ENCODE measurements at regions not wholly inside any gene's neighbourhood (a gene's known extent, or its start where the extent isn't known, plus 50 kb on each side); places are given as distances from the start of the nearest gene placed in this dataset.
A peak's percentile ranks its signal among the peaks of the same experiment; 100 is the strongest.

DNA sequence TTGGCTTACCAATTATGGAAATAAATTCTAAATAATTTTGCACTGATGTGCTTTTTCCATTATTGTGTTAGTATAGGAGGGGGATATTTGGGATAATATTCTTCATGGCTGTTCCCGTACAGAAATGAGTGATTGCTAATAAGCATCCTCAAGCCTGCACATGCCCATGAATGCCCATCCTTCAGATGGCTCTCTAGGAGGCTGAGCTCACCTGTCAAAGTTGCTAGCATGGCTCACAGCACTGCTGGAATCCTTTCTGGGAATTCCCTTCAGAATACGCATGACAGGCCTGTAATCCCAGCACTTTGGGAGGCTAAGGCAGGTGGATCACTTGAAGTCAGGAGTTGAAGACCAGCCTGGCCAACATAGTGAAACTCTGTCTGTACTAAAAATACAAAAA lies 124.1 kb downstream of the NXNL2 start:
- no peak for DNase-seq

DNA sequence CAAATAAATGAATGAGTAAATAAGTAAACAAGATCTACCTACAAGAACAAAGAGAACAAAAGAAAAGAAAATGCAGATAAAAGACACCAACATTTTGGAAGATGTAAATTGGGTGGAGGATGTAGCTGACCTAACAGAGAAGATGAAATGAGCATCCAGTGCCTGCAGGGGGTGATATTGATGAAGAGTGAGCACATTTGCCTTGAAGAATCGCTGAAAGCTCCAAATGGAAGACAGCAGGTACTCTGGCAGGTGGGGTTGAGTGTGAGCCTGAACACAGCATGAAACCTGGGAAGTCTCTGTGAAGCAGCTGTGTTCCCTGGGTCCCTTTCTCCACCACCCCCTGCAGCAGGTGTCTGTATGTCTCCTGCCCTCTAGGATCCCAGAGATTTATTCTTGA lies 125.6 kb downstream of the NXNL2 start:
- peak; percentile 13 for DNase-seq

DNA sequence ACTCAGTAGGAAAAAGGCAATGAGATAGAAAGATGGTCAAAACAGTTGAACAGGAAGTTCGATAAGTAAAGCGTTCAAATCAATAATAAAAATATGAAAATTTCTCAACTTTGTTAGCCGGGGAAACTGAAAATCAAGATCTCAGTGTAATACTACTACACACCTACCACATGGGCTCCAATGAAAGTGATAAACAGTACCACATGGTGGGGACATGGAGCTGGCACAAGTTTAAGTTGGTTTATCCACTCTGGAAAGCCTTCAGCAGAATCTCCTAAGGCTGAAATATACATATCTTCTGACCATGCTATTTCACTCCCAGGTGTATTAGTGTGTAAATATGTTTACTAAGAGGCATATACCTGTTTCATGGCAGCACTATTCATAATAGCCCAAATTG lies 126.8 kb downstream of the NXNL2 start:
- DNase-seq, result no peak

DNA sequence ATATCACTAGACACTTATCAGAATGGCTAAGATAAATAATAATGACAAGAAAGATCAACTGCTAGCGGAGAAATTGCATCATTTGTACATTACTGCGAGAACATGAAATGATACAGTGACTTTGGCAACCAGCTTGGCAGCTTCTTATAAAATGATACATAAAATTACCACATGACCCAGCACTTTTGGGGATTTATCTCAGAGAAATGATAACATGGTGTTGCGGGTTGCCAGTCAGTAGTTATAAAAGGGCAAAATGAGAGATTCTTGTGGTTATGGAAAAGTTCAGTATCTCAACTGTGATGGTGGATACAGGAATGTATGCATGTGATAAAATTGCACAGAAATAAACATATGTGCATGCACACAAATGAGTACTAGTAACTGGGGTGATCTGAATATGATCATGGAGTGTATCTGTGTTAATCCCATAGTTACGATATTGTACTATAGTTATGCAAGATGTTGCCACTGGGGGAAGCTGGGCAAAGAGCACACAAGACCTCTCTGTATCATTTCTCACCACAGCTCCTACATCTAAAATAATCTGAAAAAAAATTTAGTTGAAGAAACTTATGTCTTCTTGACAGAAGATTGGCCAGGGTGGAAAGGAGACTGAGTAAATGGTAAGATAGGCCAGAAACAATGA lies 128.9 kb downstream of the NXNL2 start:
- DNase-seq, result no peak

DNA sequence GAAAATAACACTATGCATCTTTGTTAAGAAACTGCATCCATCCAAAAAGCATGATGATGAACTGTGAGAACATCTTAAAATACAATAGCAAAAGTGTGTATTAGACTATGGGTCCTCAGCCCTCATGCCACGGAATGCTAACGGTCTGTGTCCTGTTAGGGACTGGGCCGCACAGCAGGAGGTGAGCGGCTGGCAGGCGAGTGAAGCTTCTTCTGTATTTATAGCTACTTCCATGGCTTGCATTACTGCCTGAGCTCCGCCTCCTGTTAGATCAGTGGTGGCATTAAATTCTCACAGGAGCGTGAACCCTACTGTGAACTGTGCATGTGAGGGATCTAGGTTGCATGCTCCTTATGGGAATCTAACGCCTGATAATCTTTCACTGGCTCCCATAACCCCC lies 129.8 kb downstream of the NXNL2 start:
- DNase-seq, result no peak

DNA sequence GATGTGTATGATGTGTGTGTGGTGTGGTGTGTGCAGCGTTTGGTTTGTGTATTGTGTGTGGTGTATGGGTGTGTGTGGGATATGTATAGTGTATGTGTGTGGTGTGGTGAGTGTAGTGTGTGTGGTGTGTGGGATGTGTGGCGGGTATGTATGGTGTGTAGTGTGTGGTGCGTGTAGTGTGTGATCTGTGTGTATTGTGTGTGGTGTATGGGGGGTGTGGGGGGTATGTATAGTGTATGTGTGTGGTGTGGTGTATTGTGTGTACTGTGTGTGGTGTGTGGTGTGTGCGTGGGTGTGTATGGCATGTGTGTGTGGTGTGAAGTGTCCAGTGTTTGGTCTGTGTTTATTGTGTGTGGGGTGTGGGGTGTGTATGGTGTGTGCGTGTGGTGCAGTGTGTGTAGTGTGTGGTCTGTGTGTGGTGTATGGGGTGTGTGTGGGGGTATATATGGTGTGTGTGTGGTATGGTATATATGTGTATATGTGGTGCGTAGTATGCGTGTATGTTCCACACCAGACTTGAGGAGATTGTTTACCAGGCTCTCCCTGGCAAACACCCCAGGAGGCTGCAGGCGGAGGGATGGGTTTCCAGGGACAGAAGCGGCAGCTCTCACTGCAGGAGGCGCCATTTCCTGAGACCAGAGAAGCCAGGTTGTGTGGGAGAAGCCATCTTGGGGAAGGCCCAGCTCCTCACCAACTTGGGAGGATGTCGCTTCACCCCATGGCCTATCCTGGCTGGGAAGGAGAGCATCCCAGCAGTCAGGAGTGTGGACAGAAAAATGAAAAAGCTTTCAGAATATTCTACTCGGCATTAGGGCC lies 138.1 kb downstream of the NXNL2 start:
- DNase-seq, result no peak

DNA sequence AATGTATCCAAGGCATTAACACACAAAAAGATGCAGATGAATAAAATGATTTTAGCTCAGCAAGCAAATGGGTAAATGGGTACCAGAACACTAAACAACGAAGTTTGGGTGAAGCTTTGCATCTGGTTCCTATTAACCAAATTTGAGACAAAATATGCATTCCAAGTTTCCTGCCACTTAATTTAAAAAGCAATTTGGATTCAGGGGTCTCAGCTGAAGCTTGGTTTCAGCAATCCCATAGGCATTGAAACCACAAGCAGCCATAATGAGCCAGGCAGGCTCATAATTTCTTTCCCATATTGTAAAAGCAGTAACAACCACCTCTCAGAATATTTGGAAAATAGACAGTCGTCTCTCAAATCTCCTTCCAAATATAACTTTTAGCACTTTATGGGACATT lies 138.9 kb downstream of the NXNL2 start:
- no peak for DNase-seq

DNA sequence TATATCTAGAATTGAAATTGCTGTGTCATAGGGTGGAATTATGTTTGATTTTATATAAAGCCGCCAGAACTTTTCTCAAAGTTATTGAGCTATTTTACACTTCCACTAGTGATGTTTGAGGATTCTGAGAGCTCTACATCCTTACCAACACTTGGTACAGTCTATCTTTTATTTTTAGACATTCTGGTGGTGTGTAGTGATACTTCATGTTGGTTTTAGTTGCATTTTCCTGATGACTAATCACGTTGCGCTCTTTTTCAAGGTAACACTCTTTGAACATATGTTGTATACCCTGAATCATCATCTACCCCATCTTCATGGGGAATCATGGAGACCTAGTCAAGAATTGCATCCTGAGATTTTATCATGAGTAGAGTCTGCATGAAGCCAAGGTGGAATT lies 141.7 kb downstream of the NXNL2 start:
- DNase-seq, result no peak

DNA sequence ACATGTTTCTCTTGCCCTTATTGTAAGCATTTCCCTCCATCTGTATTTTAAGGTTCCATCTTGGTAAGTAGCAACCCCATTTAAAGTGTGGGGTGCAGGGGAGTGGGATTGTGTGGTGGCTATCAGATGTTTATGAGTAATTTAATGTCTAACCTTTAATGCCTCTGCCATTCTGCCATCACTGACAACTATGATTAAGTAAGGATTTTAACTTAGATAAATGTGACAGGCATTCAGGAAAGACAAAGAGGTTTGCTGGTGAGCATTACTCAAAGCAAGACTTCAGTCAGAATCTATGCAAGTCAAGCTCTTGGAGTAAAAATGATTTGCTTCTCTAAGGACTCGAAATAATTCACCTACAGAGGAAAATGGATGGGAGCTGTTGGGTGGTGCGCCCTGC lies 143.0 kb downstream of the NXNL2 start:
- no peak for DNase-seq

DNA sequence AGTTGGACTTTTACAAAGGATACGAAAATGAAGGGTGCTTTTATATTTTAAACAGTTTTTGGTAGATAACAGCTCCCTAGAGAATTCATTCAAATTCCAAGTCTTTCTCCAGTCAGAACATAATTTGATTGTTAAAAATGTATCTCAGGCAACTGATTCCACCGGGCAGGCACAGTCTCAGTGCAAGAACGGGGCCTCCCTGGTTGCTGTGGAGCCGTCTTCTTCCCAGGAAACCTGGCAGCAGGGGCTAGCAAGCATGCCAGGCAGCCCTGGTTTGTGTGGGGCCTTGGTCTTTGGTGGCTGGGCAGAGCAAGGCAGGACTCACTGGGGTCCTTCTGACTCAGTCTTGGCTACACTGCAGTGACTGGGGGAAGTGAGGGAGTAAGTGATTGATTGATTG lies 143.5 kb downstream of the NXNL2 start:
- DNase-seq, result no peak

DNA sequence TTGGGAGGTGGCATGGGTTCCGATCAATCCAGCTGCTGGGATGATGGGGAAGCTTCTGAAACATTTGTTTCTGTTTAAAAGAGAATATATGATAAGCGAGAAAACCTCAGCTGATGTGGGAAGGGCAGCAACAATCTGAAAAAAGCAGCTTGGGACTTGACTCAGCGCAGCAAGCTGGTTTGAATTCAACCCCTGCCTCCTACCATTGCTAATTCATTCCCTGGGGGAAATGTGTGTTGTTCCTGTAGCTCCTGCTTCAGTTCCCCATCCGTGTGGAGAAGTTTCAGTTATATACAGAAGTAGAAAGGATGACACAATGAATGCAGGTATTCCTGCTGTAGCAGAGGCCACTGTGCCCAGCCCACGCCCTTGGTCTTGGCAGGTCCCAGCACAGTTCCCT lies 145.1 kb downstream of the NXNL2 start:
- no peak for DNase-seq

DNA sequence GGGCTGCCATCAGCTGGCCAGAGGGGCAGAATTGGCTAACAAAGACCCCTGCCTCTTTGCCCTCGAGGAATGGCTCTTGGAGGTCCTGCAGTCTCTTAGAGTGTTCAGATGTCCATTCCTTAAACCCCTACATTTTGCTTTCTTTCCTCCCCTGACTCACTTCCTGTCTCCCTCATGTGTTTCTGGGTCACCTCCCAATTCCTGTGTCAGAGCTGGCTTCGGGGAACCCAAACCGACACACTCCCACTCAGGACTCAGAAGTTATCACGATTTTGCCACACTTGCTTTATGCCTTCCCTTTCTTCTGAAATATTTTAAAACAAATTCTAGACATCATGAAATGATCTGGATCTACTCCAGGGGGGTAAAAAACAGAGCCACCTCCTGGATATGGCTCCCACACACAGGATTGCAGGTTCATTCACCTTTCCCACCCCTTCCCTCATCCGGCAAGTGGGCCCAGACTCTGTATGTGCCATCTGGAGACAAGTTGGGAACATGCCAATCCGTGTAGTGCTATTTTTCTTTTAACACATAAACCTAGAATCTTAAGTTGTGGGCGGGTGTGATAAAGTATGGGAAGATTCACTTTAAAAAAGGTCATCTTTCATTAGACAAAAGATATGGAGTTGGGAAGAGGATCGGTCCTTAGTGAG lies 145.7 kb downstream of the NXNL2 start:
- peak; percentile 6 for DNase-seq

DNA sequence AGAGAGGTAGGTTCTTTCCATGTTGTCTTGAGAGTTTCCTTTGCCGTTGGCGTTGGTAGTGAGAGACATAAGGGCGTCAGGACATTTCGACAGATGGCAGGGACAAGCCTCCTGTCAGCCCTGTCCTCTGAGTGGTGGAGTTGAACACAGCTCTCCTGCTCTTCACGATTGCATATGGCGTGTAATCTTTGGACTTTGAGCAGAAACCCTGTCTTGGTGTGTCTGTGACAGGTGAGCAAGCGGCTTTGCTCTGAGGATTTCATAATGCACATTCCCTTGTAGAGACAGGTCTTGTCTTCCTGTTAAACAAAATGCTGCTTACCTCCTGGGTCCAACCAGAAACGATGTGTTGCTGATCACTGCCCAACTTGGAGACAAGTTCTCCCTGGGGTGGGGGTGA lies 146.5 kb downstream of the NXNL2 start:
- no peak for DNase-seq

DNA sequence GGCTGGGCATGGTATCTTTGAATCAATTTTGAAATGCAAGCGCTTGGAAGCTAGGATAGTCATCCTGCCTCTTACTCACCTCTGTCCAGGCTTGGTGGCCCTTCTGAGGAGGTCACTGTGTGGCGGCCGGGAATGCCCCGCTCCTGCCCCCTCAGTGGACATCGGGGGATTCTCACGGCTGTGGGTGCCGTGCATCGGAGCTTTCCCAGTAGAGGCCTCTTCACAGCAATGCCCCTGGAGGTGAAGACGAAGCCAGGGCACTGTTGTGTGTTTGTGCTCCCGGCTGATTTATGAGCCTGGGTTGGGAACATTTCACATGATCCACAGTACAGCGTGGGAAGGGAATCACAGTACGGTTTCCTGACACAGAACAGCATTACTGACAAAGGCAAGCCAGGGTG lies 147.5 kb downstream of the NXNL2 start:
- no peak for DNase-seq

DNA sequence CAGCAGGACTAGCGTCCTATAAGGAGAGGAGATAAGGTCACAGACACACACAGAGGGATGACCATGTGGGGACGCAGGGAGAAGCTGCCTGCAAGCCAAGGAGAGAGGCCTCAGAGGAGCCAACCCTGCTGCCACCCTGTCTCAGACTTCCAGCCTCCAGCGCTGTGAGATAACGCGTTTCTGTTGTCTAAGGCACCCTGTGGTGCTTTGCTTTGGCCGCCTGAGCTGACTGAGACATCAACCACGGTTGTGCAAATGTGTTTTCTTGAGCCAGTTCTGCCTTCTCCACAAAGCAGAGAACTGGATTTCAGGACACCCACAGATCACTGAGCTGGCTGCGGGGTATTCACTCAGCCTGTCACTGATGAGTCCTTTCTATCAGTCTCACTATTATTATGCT lies 149.1 kb downstream of the NXNL2 start:
- no peak for DNase-seq

DNA sequence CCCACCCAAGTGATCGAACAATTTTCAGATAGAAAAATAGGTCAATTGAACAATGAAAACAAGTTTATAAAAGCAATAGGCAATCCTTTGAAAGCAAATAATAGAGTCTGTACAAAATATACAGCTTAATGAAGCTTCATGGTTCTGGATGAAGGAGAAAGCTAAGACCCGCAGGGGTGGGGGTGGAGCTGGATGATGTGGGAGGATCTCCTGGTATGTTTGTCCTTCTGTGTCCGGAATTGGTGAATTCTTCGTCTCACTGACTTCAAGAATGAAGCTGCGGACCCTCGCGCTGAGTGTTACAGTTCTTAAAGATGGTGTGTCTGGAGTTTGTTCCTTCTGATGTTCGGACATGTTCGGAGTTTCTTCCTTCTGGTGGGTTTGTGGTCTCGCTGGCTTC lies 149.9 kb downstream of the NXNL2 start:
- no peak for DNase-seq

DNA sequence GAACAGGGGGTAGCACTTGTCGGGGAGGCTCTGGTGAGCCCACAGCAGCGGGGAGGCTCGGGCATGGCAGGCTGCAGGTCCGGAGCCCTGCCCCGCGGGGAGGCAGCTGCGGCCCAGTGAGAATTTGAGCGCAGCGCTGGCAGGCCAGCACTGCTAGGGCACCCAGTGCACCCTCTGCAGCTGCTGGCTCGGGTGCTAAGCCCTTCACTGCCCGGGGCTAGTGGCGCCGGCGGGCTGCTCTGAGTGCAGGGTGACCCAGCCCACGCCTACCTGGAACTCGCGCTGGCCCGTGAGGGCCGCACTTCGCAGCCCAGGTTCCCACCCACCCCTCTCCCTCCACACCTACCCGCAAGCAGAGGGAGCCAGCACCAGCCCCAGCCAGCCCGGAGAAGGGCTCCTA lies 151.0 kb downstream of the NXNL2 start:
- DNase-seq, result no peak

DNA sequence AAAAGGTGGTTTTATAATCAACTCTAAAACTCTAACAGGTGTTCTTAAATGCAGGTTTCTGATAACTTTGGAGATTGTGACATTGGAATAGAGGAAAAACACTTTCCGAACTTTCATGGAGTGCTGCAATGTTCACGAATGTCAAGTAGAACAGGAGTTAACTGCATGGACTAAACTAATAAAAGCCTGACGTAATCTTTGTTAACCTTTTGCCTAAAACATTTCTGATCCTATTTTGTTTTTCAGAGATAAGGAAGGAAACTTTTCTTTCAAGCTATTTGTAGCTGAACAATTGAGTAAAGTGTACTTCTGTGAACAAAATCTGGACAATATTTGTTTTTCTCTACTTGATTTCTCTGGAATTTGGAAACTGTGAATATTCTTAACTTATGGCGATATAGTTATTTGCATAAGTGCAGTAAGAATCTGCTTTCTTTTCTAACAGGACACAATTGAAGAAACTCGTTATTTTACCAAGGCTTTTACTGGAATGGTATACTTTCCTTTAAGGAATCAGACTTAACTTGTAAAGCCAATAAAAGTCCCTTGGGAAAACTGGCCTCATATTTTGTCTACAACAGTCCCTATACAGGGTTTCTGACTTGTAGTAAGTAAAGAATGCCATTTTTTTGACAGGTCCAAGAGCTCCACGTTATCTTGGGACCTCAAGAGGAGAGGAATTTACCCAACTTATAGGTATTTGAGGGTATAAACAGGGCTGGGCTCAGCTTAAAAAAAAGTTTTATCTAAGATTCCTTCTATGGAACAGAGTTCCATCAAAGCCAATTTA lies 154.7 kb downstream of the NXNL2 start:
- DNase-seq, result no peak

DNA sequence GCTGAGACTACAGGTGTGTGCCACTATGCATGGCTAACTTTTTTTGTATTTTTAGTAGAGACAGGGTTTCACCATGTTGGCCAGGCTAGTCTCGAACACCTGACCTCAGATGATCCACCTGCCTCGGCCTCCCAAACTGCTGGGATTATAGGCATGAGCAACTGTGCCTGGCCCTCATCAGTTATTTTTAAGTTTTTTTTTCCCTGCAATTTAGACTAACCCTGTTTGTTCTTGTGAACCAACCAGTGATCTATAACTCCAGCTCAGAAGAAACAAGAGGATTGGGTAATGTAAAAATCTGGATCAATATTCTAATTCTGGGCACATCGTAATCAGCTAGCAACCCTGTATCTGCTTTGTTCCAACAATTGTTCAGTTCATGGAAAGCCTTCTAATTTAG lies 155.7 kb downstream of the NXNL2 start:
- no peak for DNase-seq

DNA sequence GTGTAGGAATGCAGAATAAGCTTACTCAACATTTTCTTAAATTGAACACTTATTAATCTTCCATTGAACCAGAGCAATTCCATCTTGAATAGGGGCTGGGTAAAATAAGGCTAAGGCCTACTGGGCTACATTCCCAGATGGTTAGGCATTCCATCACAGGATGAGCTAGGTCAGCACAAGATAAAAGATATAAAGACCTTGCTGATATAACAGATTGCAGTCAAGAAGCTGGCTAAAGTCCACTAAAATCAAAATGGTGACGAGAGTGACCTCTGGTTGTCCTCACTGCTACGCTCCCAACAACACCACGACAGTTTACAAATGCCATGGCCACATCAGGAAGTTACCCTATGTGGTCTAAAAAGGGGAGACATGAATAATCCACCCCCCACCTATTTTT lies 156.1 kb downstream of the NXNL2 start:
- DNase-seq, result no peak

DNA sequence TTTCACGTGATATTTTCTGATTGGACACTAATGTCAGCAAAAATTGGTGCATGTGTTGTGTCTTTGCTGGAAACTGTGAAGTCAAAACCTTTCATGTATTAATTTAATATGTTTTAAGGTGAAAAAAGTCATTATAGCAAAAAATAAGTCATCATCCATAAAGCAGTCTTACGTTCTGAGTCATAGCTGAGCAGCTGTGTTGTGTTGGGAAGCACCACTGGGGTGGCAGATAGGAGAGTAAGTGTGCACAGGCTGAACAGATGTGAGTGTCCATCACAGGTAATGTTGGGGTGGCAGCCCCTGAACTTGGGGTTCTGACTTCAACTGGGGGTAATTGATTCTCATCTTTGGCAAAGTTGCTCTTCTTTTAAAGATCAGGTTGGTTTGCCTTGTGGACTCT lies 156.8 kb downstream of the NXNL2 start:
- no peak for DNase-seq

DNA sequence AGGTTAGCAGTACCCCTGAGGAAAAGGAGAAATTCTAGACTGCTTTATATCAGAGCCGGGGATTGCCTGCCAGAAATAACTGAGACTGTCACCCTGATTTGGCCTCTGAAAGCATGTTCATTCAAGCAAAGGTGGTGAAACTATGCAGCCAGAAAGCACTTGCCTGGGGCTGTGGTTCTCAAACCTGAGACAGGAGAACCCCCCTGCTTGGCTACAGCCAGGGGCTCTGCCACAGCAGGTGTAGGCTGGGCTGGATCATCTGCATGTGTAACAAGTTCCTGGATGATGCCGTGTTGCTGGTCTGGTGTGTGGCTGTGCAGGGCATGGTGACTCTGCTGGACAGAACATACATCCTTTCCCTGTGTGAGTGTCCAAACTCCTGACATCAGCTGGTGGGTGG lies 157.8 kb downstream of the NXNL2 start:
- no peak for DNase-seq

DNA sequence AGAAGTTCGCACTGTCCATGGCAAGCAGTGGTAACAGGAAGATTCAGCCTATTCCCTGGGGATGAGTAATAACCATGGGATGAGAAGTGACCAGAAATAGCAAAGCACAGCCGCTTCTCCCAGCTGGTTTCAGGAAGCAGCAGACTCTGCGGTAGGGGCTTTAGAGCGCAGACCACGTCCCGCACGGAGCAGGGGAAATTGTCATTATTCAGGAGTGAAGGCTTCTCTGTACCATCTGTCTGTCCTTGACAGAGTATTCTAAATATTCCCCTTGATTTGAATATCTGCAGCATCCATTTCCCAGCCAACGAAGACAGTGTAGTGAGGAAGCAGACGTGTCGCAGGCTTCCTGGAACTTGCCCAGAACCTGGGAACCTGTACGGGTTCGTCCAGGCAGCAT lies 159.6 kb downstream of the NXNL2 start:
- DNase-seq, result peak; percentile 17

DNA sequence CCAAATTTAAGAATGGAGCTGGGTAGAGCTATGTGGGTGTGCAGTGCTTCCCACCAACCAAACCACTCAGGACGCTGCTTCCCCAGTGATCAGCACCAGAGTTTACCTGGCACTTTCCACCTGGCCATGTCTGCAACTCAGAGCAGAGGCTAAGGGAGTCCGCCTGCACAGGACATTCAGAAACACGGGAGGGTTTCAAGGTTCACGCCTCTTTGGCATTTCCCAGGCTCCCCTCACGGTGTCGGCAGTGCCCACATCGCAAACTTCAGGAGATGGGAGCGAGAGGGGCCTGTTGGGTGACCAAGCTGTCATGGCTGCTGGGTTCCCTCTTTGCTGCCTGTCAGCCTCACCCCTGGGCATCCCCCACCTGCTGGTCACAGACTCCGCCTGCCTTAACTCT lies 161.5 kb downstream of the NXNL2 start:
- DNase-seq, result no peak
